ENCODE measurements at regions not wholly inside any gene's neighbourhood (a gene's known extent, or its start where the extent isn't known, plus 50 kb on each side); places are given as distances from the start of the nearest gene placed in this dataset.

- H2AFZ ChIP-seq (ENCODE audit: low read depth, low read length, poor library complexity, severe bottlenecking) = no peak overlapping the region
- ATAC-seq (no peak), DNase-seq (ENCODE audit: low read depth, low spot score) (no peak)
- no TSS peak for BruUV-seq (replicated peaks)
- no peak overlapping the region for H3K4me3 ChIP-seq (replicated peaks in 1 of 2; ENCODE audit: low read depth in 1 of 2, low read length in 2 of 2)
- TF ChIP-seq ZFX (IDR thresholded peaks at IDR 0.05) (no peak), ZBTB33 (IDR thresholded peaks at IDR 0.05; ENCODE audit: extremely low read depth, insufficient replicate concordance, low read length) (no peak), SRF (IDR thresholded peaks at IDR 0.05; ENCODE audit: low read depth) (no peak), JUND (IDR thresholded peaks at IDR 0.05) (no peak), ZNF274 (IDR thresholded peaks at IDR 0.05; ENCODE audit: low read depth, low read length) (no peak), CEBPB (IDR thresholded peaks at IDR 0.05; ENCODE audit: low read depth) (no peak), EZH2phosphoT487 (IDR thresholded peaks at IDR 0.05; ENCODE audit: borderline replicate concordance) (no peak), CBX3 (IDR thresholded peaks at IDR 0.05; ENCODE audit: low read depth) (no peak), SIN3A (IDR thresholded peaks at IDR 0.05; ENCODE audit: low read depth) (no peak), ATF3 (IDR thresholded peaks at IDR 0.05) (no peak), EGR1 (IDR thresholded peaks at IDR 0.05; ENCODE audit: low read depth) (no peak), SP1 (IDR thresholded peaks at IDR 0.05; ENCODE audit: low read depth) (no peak), TCF7L2 (IDR thresholded peaks at IDR 0.05; ENCODE audit: borderline replicate concordance, extremely low read depth, insufficient read depth, insufficient read length) (no peak), YY1 (IDR thresholded peaks at IDR 0.05; ENCODE audit: extremely low read depth, insufficient replicate concordance, low read depth, low read length) (no peak), RAD21 (IDR thresholded peaks at IDR 0.05; ENCODE audit: low read depth) (no peak)
- RAD21 ChIA-PET (ENCODE audit: low non-redundant PET in 1 of 2, low total read pairs in 2 of 2, uncharacterized antibody in 2 of 2, unreplicated experiment in 2 of 2) = no interaction called here
- intact Hi-C loops (cut with micrococcal nuclease) = no loop called here
- H3K4me2 ChIP-seq (ENCODE audit: low read length) = no peak overlapping the region
- POLR2A ChIA-PET = no interaction called here
- no peaks in the 10 kb centered on the region for H3K4me1 ChIP-seq (ENCODE audit: control insufficient read depth in 1 of 2, insufficient read depth in 2 of 2, low read length in 2 of 2)
- H3K79me2 ChIP-seq (ENCODE audit: insufficient read depth, low read length) = no peaks in the 10 kb centered on the region
- H4K20me1 ChIP-seq (ENCODE audit: insufficient read depth) = no peaks in the 10 kb centered on the region
- H3K9me2 ChIP-seq (ENCODE audit: insufficient read depth) = no peaks in the 10 kb centered on the region
- no peak overlapping the region for H3K27ac ChIP-seq (ENCODE audit: low read depth, low read length)
- H3K9me3 ChIP-seq (ENCODE audit: control insufficient read depth in 1 of 2, insufficient read depth in 1 of 2, low read depth in 1 of 2, low read length in 2 of 2) = no peaks in the 10 kb centered on the region
- no peak overlapping the region for H3K9ac ChIP-seq (ENCODE audit: low read length)
- peaks cover 12% of the 10 kb centered on the region; the same call in 1 of the 2 replicates for H3K27me3 ChIP-seq (ENCODE audit: insufficient read depth, low read length)
- CTCF ChIA-PET = interaction anchor here (1.7 kb wide), 1 partner anchor 12 kb away, joined by 4 read pairs; no protein-coding TSS in a partner anchor
- H3K36me3 ChIP-seq (ENCODE audit: control insufficient read depth in 1 of 2, insufficient read depth in 2 of 2, low read length in 2 of 2) = no peaks in the 10 kb centered on the region
These were observed 171.5 kb downstream of the INO80D start for GRCh38 chr2:205914213-205915129.

Data from HCT116 (cell line).